Upper lobe of left lung (tissue), 4 donors: ENCODE measurements at regions not wholly inside any gene's neighbourhood (a gene's known extent, or its start where the extent isn't known, plus 50 kb on each side); places are given as distances from the start of the nearest gene placed in this dataset.

Experiments used
- EP300 ChIP-seq, 4 donors: sonication (generic); formaldehyde crosslinking; IDR thresholded peaks; one replicate each; pipeline ENCODE4 v1.5.1; 2017; ENCODE audit warnings: antibody characterized with exemption in 4 of 4, control low read depth in 2 of 4
- POLR2A ChIP-seq, 4 donors: fragments of 450-650 bp; IDR thresholded peaks; one replicate each; pipeline ENCODE4 v1.5.1; 2016 to 2017; ENCODE audit warnings: antibody characterized with exemption in 4 of 4, mild to moderate bottlenecking in 2 of 4
- POLR2AphosphoS5 ChIP-seq, 2 donors: sonication (generic); formaldehyde crosslinking; IDR thresholded peaks; one replicate each; pipeline ENCODE4 v1.5.1; 2017; ENCODE audit warnings: antibody characterized with exemption in 2 of 2
- TF ChIP-seq, protein P1 (sequence below), 6 experiments: fragments of 450-650 bp in 4 of 6; fragments of 200-600 bp in 2 of 6; sonication (generic) in 2 of 6; IDR thresholded peaks; one replicate each; pipeline ENCODE4 v1.5.1; 2016 to 2019; ENCODE audit warnings: antibody characterized with exemption in 6 of 6

DNA sequence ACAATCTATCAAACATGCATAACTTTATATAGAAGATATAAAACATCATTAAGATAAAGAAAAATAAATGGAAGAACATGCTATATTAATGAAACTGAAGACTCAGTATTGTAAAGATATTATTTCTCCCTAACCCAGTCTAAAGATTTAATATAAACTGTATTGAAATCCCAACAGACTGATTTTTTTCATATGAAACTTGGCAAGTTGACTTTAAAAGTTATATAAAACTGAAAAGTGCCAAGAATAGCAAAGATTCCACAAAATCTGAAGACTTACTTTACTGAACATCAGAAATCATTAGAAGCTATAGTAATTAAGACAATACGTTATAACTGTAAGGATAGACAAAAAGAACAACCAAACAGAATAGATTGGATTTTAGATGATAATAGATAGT, 531.3 kb upstream of the MCTP2 start:
- TF ChIP-seq POLR2A (IDR thresholded peaks at IDR 0.05) (no peak), EP300 (IDR thresholded peaks at IDR 0.05) (no peak), POLR2AphosphoS5 (IDR thresholded peaks at IDR 0.05) (no peak)
- TF ChIP-seq, protein P1, sequence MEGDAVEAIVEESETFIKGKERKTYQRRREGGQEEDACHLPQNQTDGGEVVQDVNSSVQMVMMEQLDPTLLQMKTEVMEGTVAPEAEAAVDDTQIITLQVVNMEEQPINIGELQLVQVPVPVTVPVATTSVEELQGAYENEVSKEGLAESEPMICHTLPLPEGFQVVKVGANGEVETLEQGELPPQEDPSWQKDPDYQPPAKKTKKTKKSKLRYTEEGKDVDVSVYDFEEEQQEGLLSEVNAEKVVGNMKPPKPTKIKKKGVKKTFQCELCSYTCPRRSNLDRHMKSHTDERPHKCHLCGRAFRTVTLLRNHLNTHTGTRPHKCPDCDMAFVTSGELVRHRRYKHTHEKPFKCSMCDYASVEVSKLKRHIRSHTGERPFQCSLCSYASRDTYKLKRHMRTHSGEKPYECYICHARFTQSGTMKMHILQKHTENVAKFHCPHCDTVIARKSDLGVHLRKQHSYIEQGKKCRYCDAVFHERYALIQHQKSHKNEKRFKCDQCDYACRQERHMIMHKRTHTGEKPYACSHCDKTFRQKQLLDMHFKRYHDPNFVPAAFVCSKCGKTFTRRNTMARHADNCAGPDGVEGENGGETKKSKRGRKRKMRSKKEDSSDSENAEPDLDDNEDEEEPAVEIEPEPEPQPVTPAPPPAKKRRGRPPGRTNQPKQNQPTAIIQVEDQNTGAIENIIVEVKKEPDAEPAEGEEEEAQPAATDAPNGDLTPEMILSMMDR (IDR thresholded peaks at IDR 0.05): no peak
